Kidney (tissue), 13 donors: ENCODE measurements at regions not wholly inside any gene's neighbourhood (a gene's known extent, or its start where the extent isn't known, plus 50 kb on each side); places are given as distances from the start of the nearest gene placed in this dataset.

Experiments used
- DNase-seq, 5 donors: peaks; one replicate each; pipeline ENCODE4 v3.0.0-alpha.2; 2013 to 2020
- FAIRE-seq: peaks from 2 replicates; lab custom pipeline; 2012; peaks lifted over from hg19 to GRCh38; lab: Jason Lieb, UNC
- H3K27ac ChIP-seq, 2 donors: one replicate each; pipeline ENCODE4 v1.7.0; 2013; ENCODE audit warnings: low read depth in 2 of 2, low read length in 2 of 2, inconsistent platforms in 1 of 2
- H3K27me3 ChIP-seq: one replicate; pipeline ENCODE4 v1.7.1; 2013; ENCODE audit warnings: low read length, inconsistent platforms; ENCODE audit not compliant: control insufficient read depth, insufficient read depth
- H3K36me3 ChIP-seq, 3 donors: one replicate each; pipeline versions ENCODE4 v1.7.0 to v1.7.1; 2013; ENCODE audit warnings: low read length in 3 of 3, control low read depth in 1 of 3, inconsistent platforms in 1 of 3; ENCODE audit not compliant: insufficient read depth in 3 of 3, control insufficient read depth in 2 of 3
- H3K4me1 ChIP-seq, 3 donors: one replicate each; pipeline versions ENCODE4 v1.7.0 to v1.7.1; 2013; ENCODE audit warnings: low read length in 3 of 3, inconsistent platforms in 1 of 3, low read depth in 1 of 3; ENCODE audit not compliant: control insufficient read depth in 2 of 3, insufficient read depth in 2 of 3
- H3K4me3 ChIP-seq, 3 donors: one replicate each; pipeline versions ENCODE4 v1.7.0 to v1.8.1; 2013; ENCODE audit warnings: low read length in 3 of 3, control low read depth in 1 of 3, inconsistent platforms in 1 of 3
- H3K9ac ChIP-seq, 3 donors: one replicate each; pipeline versions ENCODE4 v1.7.0 to v1.7.1; 2013; ENCODE audit warnings: low read length in 3 of 3, control low read depth in 1 of 3, inconsistent platforms in 1 of 3
- H3K9me3 ChIP-seq, 3 donors: one replicate each; pipeline versions ENCODE4 v1.7.0 to v1.7.1; 2013; ENCODE audit warnings: low read length in 3 of 3, control low read depth in 1 of 3, inconsistent platforms in 1 of 3; ENCODE audit not compliant: control insufficient read depth in 2 of 3, insufficient read depth in 1 of 3
- intact Hi-C: fragments of 100-400 bp; cut with DNase I; formaldehyde crosslinking; loops from one replicate; pipeline ENCODE4 v1.11.1; 2022
- TF ChIP-seq, protein P1 (sequence below): IDR thresholded peaks from 3 replicates; pipeline ENCODE4 v1.5.1; 2012; ENCODE audit warnings: mild to moderate bottlenecking, moderate library complexity, borderline replicate concordance; ENCODE audit not compliant: insufficient read depth; ENCODE audit errors: extremely low read depth
- donor health status: control.
- donor health status: control.
- donor health status: control.
- donor health status: control.
- donor health status: control.
- donor health status: DM: yes; HTN: yes; CAD: no.
- donor health status: Normal renal cell carcinoma (clear cell type).

DNA sequence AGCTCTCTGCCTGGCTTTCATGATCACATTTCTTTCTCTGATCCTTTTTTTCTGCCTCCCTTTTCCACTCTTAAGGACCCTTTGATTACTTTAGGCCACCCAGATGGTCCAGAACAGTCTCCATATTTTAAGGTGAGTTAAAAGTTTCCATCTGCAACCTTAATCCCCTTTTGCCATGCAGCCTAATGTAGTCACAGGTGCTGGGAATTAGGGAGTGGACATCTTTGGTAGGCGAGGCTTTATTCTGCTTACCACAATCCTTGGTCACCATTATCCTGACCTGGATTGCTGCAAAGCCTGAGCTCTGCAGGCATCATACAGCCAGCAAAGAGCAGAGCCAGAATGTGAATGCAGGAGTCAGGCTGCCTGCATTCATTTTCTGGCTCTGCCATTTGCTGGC, 95.9 kb downstream of the XCL2 start:
- intact Hi-C loops: no loop called here
- Histone ChIP-seq H3K27me3 (no peaks in the 10 kb centered on the region), H3K4me1 (no peaks in the 10 kb centered on the region), H3K9ac (no peak overlapping the region), H3K36me3 (no peaks in the 10 kb centered on the region), H3K4me3 (no peak overlapping the region), H3K27ac (no peak overlapping the region), H3K9me3 (peaks cover 0 to 4% (median 0%) of the 10 kb centered on the region in 3 donors)
- DNase-seq (no peak), FAIRE-seq (no peak)
- TF ChIP-seq, protein P1, sequence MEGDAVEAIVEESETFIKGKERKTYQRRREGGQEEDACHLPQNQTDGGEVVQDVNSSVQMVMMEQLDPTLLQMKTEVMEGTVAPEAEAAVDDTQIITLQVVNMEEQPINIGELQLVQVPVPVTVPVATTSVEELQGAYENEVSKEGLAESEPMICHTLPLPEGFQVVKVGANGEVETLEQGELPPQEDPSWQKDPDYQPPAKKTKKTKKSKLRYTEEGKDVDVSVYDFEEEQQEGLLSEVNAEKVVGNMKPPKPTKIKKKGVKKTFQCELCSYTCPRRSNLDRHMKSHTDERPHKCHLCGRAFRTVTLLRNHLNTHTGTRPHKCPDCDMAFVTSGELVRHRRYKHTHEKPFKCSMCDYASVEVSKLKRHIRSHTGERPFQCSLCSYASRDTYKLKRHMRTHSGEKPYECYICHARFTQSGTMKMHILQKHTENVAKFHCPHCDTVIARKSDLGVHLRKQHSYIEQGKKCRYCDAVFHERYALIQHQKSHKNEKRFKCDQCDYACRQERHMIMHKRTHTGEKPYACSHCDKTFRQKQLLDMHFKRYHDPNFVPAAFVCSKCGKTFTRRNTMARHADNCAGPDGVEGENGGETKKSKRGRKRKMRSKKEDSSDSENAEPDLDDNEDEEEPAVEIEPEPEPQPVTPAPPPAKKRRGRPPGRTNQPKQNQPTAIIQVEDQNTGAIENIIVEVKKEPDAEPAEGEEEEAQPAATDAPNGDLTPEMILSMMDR: no peak

DNA sequence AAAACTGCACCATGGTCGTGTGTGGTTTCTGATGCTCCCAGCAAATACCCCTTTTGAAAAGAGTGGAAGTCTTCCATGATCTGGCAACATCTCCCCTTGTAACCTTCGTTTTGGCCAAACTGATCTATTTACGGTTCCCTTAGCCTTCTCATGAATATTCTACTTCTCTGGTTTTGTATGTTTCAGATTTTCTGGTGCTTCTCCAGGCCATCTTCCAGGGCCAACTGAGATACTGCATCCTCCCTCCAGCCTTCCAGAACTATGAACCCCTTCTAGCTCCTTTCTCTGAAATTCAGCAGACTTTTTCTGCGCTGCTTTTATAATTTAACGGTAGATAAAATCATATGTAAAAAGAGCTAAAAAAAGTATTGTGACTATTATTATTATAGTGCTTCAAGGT, 97.7 kb downstream of the XCL2 start:
- Histone ChIP-seq H3K9me3 (no peaks in the 10 kb centered on the region), H3K9ac (no peak overlapping the region), H3K27me3 (no peaks in the 10 kb centered on the region), H3K27ac (no peak overlapping the region), H3K4me1 (no peaks in the 10 kb centered on the region), H3K4me3 (no peak overlapping the region), H3K36me3 (no peaks in the 10 kb centered on the region)
- intact Hi-C loops: no loop called here
- no peak for DNase-seq
- TF ChIP-seq, protein P1: no peak
- no peak for FAIRE-seq

GRCh38 chr1:168443899-168444298, 99.9 kb downstream of the XCL2 start:
- H3K36me3 ChIP-seq: no peaks in the 10 kb centered on the region
- no peak overlapping the region for H3K9ac ChIP-seq
- H3K9me3 ChIP-seq: no peaks in the 10 kb centered on the region
- H3K4me3 ChIP-seq: no peak overlapping the region
- H3K27me3 ChIP-seq: no peaks in the 10 kb centered on the region
- peaks cover 0 to 5% (median 0%) of the 10 kb centered on the region in 3 donors for H3K4me1 ChIP-seq
- H3K27ac ChIP-seq: no peak overlapping the region
- TF ChIP-seq, protein P1: no peak
- DNase-seq (no peak), FAIRE-seq (no peak)
- intact Hi-C loops: no loop called here

GRCh38 chr1:168443356-168443755, 100.4 kb downstream of the XCL2 start:
- Histone ChIP-seq H3K4me1 (peaks cover 0 to 5% (median 0%) of the 10 kb centered on the region in 3 donors), H3K9me3 (no peaks in the 10 kb centered on the region), H3K4me3 (no peak overlapping the region), H3K27ac (no peak overlapping the region), H3K27me3 (no peaks in the 10 kb centered on the region), H3K36me3 (no peaks in the 10 kb centered on the region), H3K9ac (no peak overlapping the region)
- TF ChIP-seq, protein P1: no peak
- FAIRE-seq: no peak
- DNase-seq: no peak
- intact Hi-C loops: no loop called here
